Dermis blood vessel endothelial cell (primary cell): ENCODE measurements at regions not wholly inside any gene's neighbourhood (a gene's known extent, or its start where the extent isn't known, plus 50 kb on each side); places are given as distances from the start of the nearest gene placed in this dataset.

Source experiments
- DNase-seq: peaks from one replicate; pipeline ENCODE4 v3.0.0; 2010

DNA sequence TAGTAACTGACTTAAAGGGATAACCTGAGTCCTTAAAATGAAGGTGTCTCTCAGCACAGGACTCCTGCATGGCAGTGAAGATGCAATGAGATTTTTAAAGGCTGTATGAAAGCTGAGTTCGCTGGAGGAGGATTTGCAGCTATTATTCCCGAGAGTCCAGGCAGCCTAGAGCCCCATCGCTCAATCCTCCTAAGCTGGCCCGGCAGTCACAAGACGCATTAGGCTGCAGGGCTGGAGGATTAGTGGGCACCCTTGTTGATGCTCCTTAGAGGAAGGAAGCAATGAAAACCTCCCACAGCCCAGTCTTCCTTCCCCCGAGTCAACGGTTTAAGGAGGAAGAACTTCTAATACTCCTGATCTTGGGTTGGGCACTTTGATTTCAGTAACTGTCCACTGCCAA is 239.5 kb downstream of the EFNB2 start:
- no peak for DNase-seq

DNA sequence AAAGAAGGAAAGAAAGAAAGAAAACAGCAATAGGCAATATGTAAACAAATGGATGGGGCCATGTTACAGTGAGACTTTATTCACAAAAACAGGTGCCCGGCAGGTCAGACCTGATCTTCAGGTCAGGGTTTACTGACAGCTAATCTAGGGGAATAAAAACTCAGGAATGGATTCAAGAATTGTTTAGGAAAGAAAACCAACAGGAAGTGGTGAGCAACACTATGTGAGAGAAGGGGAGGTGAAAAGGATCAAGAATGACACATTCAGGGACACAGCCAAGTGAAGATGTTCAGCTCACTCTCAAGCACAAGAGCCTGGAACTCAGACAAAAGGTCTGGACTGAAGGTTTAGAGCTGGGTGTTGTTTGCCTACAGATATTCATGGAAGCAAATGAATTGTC is 244.5 kb downstream of the EFNB2 start:
- no peak for DNase-seq

DNA sequence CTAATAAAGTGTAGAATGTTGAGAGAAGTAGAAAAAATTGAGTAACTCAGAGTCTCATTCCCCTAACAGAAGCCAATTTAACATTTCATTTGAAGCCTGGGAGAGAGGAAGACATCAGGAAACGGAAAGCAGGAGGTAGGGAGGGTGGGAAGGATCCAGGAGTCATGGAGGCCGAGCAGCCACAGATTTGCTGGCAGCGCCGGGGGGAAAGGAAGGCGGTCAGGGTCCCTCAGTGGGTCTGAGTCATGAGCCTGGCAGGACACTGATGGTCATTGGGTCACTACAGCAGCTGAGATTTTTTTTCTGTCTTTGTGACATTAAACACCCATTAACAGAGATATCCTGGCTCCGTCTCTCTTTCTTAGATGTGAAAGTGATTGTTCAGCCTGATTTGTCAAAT is 248.1 kb downstream of the EFNB2 start:
- DNase-seq, result no peak

DNA sequence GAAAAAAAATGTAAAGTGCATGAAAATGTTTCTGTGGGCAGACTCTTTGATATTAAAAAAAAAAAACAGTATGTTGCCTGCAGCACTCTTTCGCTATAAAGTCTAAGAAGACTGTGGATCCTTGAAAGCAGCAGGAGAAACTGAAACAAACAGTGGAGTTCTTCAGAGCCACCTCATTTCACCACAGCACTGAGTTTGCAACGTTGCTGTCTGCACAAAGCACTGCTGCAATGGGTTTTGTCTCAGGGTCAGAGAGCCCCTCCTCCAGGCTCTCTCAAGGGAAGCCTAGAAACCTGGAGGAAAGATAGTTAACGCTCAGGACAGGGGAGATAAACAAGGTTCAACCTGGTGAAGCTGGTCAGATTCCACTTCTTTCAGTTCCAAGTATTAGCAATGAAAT is 248.7 kb downstream of the EFNB2 start:
- DNase-seq, result no peak

DNA sequence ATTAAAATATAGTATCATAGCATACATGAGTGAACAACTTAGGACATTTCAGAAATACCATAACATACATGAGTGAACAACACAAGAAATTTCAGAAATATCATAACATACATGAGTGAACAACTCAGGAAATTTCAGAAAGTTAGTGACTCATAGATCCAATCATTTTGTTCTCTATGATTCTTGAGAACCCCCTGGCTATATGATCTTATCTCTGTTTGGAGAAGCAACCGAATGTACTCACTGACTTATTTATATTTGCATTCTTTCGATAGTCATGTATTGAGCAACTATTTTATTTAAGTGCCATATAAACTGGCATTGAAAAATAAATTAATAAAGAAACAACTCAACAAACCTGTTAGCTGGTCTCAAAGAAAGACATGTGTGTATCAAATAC is 251.1 kb downstream of the EFNB2 start:
- DNase-seq, result no peak

DNA sequence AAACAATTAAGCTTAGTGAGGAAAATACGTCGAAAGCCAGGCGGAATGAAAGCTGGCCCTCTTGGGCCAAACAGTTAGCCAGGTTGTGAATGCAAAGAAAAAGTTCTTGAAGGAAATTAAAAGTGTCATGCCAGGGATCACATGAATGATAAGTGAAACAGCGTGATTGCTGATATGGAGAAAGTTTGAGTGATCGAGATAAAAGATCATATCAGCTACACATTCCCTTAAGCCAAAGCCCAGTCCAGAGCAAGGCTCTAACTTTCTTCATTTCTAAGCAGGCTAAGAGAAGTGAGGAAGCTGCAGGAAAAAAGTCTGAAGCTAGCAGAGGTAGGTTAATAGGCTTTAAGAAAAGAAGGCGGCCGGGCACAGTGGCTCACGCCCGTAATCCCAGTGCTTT is 254.0 kb downstream of the EFNB2 start:
- DNase-seq, result no peak

DNA sequence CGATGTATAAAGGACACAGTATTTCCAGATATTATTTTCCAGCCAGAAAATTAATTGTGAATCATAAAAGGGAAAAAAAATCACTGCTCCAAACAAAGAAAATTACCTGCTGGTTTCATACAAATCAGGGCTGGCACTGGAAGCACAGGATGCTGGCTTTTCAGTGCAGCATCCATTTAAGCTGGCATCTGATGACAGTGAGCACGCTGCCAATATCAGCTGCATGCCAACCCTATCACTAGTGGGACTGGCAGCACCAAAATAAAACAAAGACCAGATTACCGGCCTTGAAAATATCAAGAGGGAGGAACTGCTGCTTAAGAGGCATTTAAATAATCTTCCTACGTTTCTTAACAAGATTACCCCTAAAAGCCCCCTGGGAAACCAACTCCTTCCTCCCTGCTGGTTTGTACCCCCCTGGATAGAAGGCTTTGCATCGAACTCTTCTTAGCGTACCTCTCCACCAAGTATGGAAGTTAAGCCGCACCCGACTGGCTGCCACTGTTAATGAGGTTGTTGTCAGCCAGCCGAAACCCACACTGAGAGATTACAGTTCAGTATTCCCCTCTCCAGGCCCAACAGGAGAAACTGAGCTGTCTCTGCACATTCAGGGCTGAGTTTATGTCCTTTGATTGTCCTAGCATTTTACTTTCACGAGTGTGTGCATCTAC is 257.8 kb downstream of the EFNB2 start:
- DNase-seq, result no peak

DNA sequence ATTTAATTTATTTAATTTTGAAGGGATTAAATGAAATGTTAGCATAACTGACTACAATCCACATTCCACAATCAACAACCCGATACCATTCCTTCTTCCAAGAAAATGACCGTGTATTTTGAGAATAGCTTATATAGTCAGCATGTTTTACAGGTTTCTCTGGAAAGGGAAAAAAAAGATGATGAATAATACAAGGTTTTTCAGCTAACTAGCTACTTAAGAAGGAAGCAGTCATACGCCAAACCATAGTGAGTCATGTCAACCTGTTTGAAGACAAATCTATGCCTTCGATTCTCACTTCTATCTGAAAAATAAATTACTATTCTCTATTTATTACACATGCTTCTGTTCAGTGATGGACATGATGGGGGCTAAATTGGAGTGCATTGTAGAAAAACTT is 258.6 kb downstream of the EFNB2 start:
- DNase-seq, result no peak

DNA sequence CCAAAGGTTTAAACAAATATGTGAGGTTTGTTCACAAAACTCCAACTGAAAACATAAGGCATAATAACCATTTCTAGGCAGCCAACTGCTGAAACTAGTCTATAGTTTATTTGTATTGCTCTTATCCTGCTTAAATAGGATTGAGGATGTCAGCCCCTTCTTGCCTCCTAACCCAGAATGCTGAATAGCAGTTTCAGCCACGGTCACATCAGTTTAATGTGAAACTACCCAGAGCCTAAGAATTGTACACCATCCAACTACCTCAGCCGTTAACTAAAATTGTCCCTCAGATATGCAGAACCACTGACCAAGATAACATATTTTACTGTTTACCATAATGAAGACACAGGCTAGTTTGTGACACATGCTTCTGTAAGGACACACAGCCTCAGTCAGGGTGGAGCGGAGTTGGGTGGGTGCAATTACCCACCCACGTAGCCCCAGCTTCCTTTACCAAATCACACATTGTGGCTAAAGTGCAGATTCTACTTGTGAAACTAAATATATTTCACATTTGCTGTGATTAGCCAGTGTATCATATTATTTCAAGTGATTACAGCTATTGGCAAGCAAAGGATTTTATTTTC is 259.9 kb downstream of the EFNB2 start:
- DNase-seq, result no peak

DNA sequence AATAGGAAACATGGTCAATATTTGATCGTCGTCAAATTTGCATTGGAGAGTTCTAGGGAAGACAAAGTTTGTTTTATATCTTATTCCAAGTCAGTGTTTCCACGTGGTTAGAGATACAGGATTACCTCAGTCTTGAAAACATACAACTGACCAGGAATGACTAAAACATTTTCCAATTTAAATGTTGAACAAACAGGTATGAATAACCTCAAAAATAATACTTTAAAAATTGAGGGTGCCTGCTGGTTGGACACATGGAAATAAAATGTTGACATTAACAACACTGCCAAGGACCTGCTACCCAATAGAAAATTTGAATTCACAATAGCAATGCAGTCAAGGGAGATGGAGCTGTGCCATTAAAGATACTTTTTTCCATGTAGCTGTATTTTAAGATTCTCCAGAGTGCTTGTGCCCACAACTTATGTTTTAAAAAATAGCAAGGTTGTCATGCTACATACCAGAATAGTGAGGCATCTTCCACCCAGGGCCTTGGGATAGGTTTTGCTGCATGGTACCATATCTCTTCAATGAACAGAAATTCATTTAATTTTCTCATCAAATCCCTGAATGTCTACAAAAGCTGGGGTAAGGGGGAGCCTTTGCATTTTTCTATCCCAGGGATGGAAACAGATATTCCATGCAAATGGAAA is 260.8 kb downstream of the EFNB2 start:
- DNase-seq, result no peak

DNA sequence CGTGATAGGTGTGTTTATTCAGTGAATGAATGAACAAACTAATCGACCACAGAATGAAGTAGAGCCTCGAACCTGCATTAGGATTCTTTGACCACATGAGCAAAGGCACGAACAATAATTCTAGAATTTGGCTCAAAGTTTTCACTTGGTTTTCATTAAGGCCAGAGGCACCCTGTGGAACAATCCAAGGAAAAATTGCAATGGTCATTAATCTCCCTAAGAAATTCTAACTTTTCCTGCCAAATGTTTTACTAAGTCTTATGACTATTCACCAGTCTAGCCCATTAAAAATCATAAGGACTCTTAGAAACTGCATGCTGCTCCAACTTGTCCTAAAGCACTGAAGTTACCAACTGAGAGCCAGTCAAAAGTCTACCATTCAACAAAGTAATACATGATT is 271.7 kb downstream of the EFNB2 start:
- DNase-seq, result no peak

DNA sequence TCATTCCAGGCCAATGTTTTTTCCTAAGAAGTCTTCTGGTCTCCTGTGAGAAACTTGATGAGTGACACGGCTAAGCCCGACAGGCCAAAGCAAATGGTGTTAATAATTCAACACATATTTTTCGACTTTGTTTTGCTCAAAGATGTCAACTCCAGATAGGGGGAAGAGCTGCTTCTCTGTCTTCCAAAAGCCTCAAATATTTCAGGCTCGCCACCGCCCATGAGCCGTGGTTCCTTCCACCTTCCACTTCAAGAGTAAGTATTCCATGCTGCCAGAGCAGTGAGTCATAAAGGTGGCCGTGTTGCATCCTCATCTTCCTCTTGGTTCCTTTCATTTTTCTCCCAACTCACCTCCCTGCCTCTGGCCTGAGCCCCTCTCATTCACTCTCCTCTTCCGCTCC is 272.6 kb downstream of the EFNB2 start:
- DNase-seq, result no peak

DNA sequence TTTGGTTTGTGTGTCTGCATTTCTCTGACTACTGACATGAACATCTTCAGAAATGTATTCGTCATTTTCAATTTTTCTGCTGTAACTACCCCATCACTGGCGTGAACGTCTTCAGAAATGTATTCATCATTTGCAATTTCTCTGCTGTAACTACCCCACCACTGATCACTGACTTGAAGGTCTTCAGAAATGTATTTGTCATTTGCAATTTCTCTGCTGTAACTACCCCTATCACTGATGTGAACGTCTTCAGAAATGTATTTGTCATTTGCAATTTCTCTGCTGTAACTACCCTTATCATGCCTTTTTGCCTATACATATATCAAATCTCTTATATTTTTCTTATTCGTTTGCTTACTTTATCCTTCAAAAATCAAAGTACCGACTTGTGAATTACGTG is 274.0 kb downstream of the EFNB2 start:
- no peak for DNase-seq

DNA sequence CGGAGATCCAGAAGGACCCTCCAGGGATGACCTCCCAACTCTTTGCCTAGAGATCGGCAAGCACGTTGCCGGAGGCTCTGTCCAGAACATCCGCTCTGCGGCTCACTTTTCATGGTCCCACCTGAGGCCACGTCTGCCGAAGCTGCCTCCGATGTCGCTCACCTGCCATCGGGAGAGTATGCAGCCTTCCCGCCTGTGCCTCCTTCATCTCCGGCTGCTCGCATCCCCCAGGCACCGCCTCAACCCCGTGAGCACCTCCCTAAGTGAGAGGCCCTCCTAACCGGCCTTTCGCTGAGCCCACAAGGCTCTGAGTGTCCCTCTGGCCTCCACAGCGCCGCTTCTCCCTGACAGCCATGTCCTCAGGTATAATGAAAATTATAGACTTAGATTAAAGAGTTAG is 275.1 kb downstream of the EFNB2 start:
- DNase-seq, result no peak

DNA sequence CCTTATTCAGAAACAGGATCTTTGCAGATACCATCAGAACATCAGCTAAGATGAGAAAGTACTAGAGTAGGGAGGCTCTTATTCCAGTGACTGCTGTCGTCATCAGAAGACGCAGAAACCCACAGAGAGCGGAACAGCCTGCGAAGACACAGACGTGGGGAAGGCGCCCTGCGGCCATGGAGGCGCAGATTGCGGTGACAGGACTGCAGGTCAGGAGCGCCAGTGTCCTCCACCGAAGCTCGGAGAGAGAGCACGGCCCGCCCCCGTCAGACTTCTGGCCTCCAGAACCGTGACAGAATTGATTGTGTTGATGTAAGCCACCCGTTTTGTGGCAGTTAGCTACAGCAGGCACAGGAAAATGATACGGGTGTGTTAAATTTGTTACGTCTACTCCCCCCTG is 275.5 kb downstream of the EFNB2 start:
- DNase-seq, result no peak

DNA sequence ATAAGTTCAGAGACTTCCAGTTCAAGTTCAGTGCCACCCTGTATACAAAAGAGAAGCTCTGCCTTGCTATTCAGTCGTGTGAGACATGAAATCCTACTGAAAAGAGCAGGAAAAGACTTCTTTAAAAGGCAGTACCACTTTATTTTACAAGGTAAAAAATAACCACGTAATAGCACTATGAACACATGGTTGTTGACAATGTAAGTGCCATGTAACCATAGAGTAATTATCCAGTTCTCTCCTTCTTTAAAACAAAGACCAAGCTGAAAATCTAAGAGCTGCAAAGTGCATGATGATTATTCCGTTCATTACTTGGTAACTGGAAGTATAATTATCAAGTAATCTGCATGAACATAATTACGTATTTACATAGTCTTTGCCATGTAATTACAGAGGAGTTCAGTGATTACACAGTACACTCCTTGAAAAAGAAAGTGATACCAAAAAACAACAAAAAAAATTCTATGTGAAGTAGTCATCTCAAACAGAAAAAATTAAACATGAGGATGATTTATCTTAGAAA is 288.7 kb downstream of the EFNB2 start:
- DNase-seq, result no peak

DNA sequence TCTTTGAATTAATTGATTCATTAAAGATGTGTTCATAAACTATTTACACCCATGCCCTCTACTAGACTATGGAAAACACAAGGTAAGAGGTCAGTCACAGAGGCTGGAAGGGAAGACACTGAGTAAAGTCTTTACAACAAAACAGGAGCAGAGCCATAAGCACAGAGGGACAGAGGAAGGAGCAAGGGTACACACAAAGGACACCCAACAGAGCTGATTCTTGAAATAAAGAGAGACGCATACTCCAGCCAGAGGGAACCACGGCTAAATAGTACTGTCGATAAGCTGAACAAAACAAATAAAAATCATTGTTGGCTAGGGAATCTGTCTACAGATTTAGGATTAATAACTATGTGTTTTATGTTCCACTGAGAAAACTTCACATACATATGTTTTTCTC is 289.2 kb downstream of the EFNB2 start:
- DNase-seq, result no peak

DNA sequence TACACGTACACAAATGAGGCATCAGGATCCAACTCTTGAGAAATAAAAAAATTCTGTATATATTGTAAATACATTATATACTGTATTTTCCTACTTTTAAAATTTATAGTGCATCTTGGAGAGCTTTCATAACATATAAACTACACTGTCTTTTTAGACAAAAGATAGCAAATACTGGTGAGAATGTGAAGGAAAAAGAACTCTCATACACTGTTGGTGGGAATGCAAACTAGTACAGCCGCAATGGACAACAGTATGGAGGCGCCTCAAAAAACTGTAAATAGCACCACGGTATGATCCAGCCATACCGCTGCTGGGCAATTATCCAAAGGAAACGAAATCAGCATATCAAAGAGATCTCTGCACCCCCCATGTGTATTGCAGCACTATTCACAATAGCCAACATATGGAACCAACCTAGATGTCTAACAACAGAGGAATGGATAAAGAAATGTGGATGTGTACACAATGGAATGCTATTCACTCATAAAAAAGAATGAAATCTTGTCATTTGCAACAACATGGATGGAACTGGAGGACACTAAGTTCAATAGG is 292.4 kb downstream of the EFNB2 start:
- DNase-seq, result no peak

DNA sequence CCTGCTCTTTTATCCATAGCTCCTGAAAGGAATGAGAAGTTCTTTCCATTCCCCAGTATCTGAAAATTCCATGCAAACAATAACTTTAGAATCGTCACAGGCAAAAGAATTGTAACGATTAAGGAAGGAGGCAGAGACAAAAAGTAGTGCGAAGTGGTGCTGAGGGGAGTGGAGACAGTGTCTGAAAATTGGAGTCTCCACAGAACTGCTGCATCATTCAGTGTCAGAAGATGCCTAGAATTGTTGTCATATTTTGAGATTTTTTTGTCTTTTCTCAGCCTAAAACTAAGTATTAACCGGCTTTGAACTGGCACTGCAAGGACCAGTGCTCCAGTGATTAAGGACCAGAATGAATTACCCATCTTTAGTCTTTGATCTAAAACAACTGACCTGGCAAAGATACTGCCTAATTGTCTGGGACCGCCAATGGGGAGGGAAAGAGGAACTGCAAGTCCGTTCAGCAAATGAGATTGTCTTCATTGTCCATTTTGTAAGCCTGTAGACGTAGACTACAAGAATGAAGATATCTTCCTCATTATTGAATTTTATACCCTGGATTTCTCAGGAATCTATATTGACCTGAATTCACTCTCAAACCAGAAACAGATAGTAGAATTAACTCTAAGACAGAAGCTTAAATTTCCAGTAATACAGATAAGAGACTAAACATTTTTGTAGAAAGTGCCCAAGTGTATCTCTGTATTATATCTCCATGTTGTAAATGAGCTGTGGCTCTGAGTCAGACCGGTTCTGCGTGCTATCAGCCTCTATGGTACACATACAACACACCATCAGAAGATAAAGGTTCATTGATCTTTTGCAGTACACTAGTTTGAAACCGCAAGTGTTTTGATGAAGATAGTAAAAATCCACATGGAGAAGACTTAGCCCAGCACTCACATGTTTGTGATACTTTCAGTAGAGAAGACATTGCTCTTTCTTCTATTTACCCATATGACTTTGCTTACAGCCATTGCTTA is 293.2 kb downstream of the EFNB2 start:
- no peak for DNase-seq

DNA sequence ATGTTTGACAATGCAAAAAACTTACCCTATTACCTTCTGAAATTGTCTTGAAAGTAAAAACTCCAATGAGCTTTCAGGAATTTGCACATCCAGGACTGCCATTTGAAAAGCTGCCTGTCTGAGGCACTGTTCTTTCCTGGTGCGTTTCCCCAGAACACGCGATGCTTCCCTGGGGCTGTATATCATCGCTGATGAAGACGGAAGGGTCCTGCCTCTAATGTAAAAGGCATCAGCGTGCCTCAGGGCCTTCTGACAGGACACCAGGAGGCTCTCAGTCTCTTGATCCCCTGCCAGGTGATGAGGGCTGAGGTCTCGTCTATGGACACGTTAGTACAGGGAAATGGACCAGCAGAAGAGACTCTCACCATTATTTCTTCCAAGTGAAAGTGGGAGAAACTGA is 296.8 kb downstream of the EFNB2 start:
- DNase-seq, result no peak

DNA sequence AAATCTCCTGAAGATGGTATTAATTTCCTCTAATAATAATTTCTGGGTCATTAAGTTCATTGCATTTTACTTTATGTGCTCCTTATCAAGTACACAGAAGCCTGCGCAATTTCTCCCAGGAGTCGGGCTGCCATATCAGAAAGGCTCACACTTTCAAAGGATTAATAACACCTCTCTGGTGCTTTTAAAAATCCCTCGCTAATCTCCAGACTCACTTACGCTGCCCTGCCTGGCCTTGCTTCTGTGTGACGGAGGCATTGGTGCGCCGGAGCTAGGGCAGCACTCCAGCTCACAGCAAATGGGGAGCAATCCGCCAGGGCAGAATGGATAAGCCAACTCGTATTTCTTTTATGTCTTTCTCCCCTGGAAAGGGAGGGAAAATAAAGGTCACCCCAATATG is 300.8 kb downstream of the EFNB2 start:
- DNase-seq, result no peak

DNA sequence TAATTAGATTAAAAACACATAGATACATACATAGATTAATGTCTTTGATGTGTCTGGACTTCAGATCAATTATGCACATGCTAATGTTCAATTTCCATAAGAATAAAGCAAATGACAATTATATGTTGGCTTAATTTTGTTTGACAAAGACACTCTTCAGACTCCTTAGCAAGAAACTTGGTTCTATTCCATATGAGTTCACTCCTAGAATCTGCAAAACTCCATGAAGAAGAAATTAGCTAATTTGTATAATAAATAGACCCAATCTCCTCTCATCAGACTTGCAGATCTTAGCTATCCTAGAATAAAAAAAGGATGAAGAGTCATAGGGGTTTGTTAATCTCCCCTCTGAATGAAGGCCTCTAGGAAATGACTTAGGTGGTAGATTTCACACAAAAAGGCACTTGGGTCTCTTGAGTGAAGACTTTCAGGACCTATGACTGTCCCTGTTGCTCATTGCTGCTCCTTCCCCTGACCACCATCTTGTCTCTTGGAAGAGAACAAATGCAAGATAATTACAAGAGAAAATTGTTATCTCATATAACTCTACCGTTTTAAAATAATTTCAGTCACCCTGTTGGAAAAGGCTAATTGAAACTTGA is 302.2 kb downstream of the EFNB2 start:
- no peak for DNase-seq
